Adrenal gland (tissue), 9 donors: ENCODE measurements at regions not wholly inside any gene's neighbourhood (a gene's known extent, or its start where the extent isn't known, plus 50 kb on each side); places are given as distances from the start of the nearest gene placed in this dataset.

Source experiments
- DNase-seq, 7 donors: peaks; one replicate each; pipeline ENCODE4 v3.0.0-alpha.2; 2019 to 2020
- H3K27ac ChIP-seq, 5 donors: fragments of 200-600 bp; sonication (generic) in 4 of 5; 1 replicate in 3 of 5; 2 replicates in 2 of 5; pipeline versions ENCODE4 v1.5.1 to v1.8.0; 2016 to 2020; ENCODE audit warnings: mild to moderate bottlenecking in 1 of 5
- H3K27me3 ChIP-seq: fragments of 200-600 bp; 2 replicates; pipeline ENCODE4 v1.8.0; 2021
- H3K36me3 ChIP-seq, 2 donors: fragments of 200-600 bp; replicated peaks in 1 of 2; 1 replicate in 1 of 2; 2 replicates in 1 of 2; pipeline versions ENCODE4 v1.5.1 to v1.8.0; 2018 to 2022
- H3K4me1 ChIP-seq, 2 donors: fragments of 200-600 bp; replicated peaks in 1 of 2; 1 replicate in 1 of 2; 2 replicates in 1 of 2; pipeline versions ENCODE4 v1.5.1 to v1.8.0; 2018 to 2021
- H3K4me3 ChIP-seq, 4 donors: fragments of 200-600 bp; sonication (generic) in 3 of 4; one replicate each; pipeline ENCODE4 v1.5.1; 2016 to 2018
- H3K9me3 ChIP-seq, 3 donors: fragments of 200-600 bp; sonication (generic) in 1 of 3; replicated peaks in 1 of 3; 1 replicate in 2 of 3; 2 replicates in 1 of 3; pipeline versions ENCODE4 v1.5.1 to v1.8.0; 2016 to 2021
- CTCF ChIP-seq, 6 experiments: fragments of 450-650 bp in 4 of 6; fragments of 200-600 bp in 2 of 6; sonication (generic) in 1 of 6; IDR thresholded peaks; 1 replicate in 5 of 6; 2 replicates in 1 of 6; pipeline versions ENCODE4 v1.5.1 to v1.8.0; 2016 to 2021; ENCODE audit warnings: antibody characterized with exemption in 6 of 6, mild to moderate bottlenecking in 2 of 6, moderate library complexity in 1 of 6
- POLR2A ChIP-seq, 2 donors: fragments of 450-650 bp; IDR thresholded peaks; one replicate each; pipeline ENCODE4 v1.6.1; 2017; ENCODE audit warnings: antibody characterized with exemption in 2 of 2, mild to moderate bottlenecking in 2 of 2, moderate library complexity in 1 of 2
- WGBS, 4 donors: extraction: QIAGEN DNeasy Blood & Tissue Kit in 2 of 4; methylation state at CpG; one replicate each; pipeline versions ENCODE4 v1.1.5 to v1.1.7; 2013 to 2017; 5-methylcytosine and 5-hydroxymethylcytosine counted together
- intact Hi-C, 2 donors: fragments of 100-400 bp; cut with DNase I; formaldehyde crosslinking; loops; one replicate each; pipeline versions ENCODE4 v1.14.1 to v1.15.0; 2022 to 2023
- donor health status: healthy with polysubstance abuse.
- donor health status: Bipolar disorder and iron deficiency.
- donor health status: DM: yes; HTN: yes; CAD: no.
- donor health status: DM: no; HTN: no; CAD: no.
- donor health status: DM: no; HTN: no; CAD: no.

GRCh38 chr1:118303064-118303463 is 118.0 kb upstream of the SPAG17 start:
- intact Hi-C loops, result no loop called here
- Histone ChIP-seq H3K27ac (no peak overlapping the region), H3K27me3 (no peaks in the 10 kb centered on the region), H3K4me1 (no peaks in the 10 kb centered on the region), H3K9me3 (no peaks in the 10 kb centered on the region), H3K36me3 (no peaks in the 10 kb centered on the region), H3K4me3 (no peak overlapping the region)
- TF ChIP-seq POLR2A (IDR thresholded peaks at IDR 0.05) (no peak), CTCF (IDR thresholded peaks at IDR 0.05) (no peak)
- DNase-seq, result no peak

DNA sequence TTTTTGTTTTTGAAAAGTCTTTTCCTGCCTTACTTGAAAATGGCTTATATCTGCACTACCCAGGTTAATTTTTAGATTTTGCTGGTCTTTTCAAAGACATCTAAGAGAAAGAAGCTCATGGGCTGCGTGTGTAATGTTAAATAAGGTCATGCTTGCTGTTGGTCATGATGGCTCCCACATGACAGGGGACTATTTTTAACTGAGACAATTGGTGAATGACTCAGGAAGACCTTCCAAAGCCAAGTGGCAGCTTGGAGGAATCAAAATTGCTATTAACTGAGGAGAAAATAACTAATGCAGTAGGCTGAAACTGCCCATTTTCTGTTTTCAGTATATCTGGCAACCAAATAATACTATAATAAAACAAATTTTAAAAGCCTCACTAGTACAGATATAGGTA is 117.1 kb upstream of the SPAG17 start:
- Histone ChIP-seq H3K4me1 (no peaks in the 10 kb centered on the region), H3K27ac (no peak overlapping the region), H3K4me3 (no peak overlapping the region), H3K36me3 (no peaks in the 10 kb centered on the region), H3K27me3 (no peaks in the 10 kb centered on the region), H3K9me3 (no peaks in the 10 kb centered on the region)
- intact Hi-C loops, result no loop called here
- DNase-seq, result no peak
- TF ChIP-seq CTCF (IDR thresholded peaks at IDR 0.05), result no peak
- no peak for TF ChIP-seq POLR2A (IDR thresholded peaks at IDR 0.05)
- 35 to 52% (median 49%) methylated on average over 1 of the region's 1 CpG for WGBS, 4 donors

GRCh38 chr1:118300808-118301207 is 115.8 kb upstream of the SPAG17 start:
- no peak for TF ChIP-seq CTCF (IDR thresholded peaks at IDR 0.05)
- TF ChIP-seq POLR2A (IDR thresholded peaks at IDR 0.05), result no peak
- DNase-seq, result peak in 1 of 7 donors; percentile 24
- intact Hi-C loops, result no loop called here
- Histone ChIP-seq H3K9me3 (no peaks in the 10 kb centered on the region), H3K27ac (no peak overlapping the region), H3K4me3 (no peak overlapping the region), H3K36me3 (no peaks in the 10 kb centered on the region), H3K27me3 (no peaks in the 10 kb centered on the region), H3K4me1 (no peaks in the 10 kb centered on the region)

- intact Hi-C loops, result no loop called here
- DNase-seq, result no peak
- Histone ChIP-seq H3K4me3 (no peak overlapping the region), H3K4me1 (no peaks in the 10 kb centered on the region), H3K27ac (no peak overlapping the region), H3K9me3 (no peaks in the 10 kb centered on the region), H3K36me3 (no peaks in the 10 kb centered on the region), H3K27me3 (no peaks in the 10 kb centered on the region)
- TF ChIP-seq CTCF (IDR thresholded peaks at IDR 0.05) (no peak), POLR2A (IDR thresholded peaks at IDR 0.05) (no peak)
- WGBS, 4 donors, result 45 to 59% (median 53%) methylated on average over 5 of the region's 5 CpGs
Observed at GRCh38 chr1:118298397-118298796, 113.4 kb upstream of the SPAG17 start.
